Breast epithelium (tissue), 4 donors: ENCODE measurements at regions not wholly inside any gene's neighbourhood (a gene's known extent, or its start where the extent isn't known, plus 50 kb on each side); places are given as distances from the start of the nearest gene placed in this dataset.

Experiments
- DNase-seq, 2 donors: peaks; one replicate each; pipeline ENCODE4 v3.0.0-alpha.2; 2019; ENCODE audit warnings: low spot score in 2 of 2
- H3K27ac ChIP-seq, 2 donors: fragments of 200-600 bp; sonication (generic) in 1 of 2; one replicate each; pipeline ENCODE4 v1.5.1; 2016 to 2019; ENCODE audit warnings: mild to moderate bottlenecking in 1 of 2
- H3K27me3 ChIP-seq, 2 donors: fragments of 200-600 bp; sonication (generic) in 1 of 2; one replicate each; pipeline versions ENCODE4 v1.5.1 to v1.6.0; 2017 to 2019; ENCODE audit warnings: control low read depth in 1 of 2, mild to moderate bottlenecking in 1 of 2
- H3K36me3 ChIP-seq: fragments of 200-600 bp; one replicate; pipeline ENCODE4 v1.5.1; 2019
- H3K4me1 ChIP-seq, 2 donors: fragments of 200-600 bp; sonication (generic); one replicate each; pipeline ENCODE4 v1.5.1; 2016 to 2019; ENCODE audit warnings: control low read depth in 1 of 2
- H3K4me3 ChIP-seq, 3 donors: fragments of 200-600 bp; sonication (generic); 1 replicate in 2 of 3; 2 replicates in 1 of 3; pipeline ENCODE4 v1.5.1; 2016 to 2019; ENCODE audit warnings: mild to moderate bottlenecking in 3 of 3, moderate library complexity in 2 of 3
- H3K9me3 ChIP-seq, 2 donors: fragments of 200-600 bp; sonication (generic) in 1 of 2; one replicate each; pipeline ENCODE4 v1.5.1; 2016 to 2019; ENCODE audit warnings: control low read depth in 1 of 2
- CTCF ChIP-seq, 3 donors: fragments of 450-650 bp; IDR thresholded peaks; one replicate each; pipeline ENCODE4 v1.5.1; 2016 to 2017; ENCODE audit warnings: antibody characterized with exemption in 3 of 3, mild to moderate bottlenecking in 3 of 3, moderate library complexity in 3 of 3
- POLR2A ChIP-seq: fragments of 450-650 bp; IDR thresholded peaks from one replicate; pipeline ENCODE4 v1.6.1; 2016; ENCODE audit warnings: antibody characterized with exemption, mild to moderate bottlenecking, moderate library complexity
- POLR2AphosphoS5 ChIP-seq, 3 donors: sonication (generic); formaldehyde crosslinking; IDR thresholded peaks; one replicate each; pipeline ENCODE4 v1.6.1; 2017; ENCODE audit warnings: antibody characterized with exemption in 3 of 3
- intact Hi-C: fragments of 100-400 bp; cut with DNase I; formaldehyde crosslinking; loops from one replicate; pipeline ENCODE4 v1.15.1; 2023; ENCODE audit warnings: low total_unique reads

GRCh38 chr11:123258877-123259276, 63.8 kb upstream of the CLMP start:
- DNase-seq, result no peak
- no peaks in the 10 kb centered on the region for H3K4me1 ChIP-seq
- no peaks in the 10 kb centered on the region for H3K9me3 ChIP-seq
- TF ChIP-seq POLR2A, result no peak
- TF ChIP-seq POLR2AphosphoS5 (IDR thresholded peaks at IDR 0.05), result no peak
- TF ChIP-seq CTCF (IDR thresholded peaks at IDR 0.05), result no peak
- no peak overlapping the region for H3K27ac ChIP-seq
- intact Hi-C loops, result no loop called here
- H3K27me3 ChIP-seq, result no peaks in the 10 kb centered on the region
- no peaks in the 10 kb centered on the region for H3K36me3 ChIP-seq
- H3K4me3 ChIP-seq, result no peak overlapping the region

- no peak for DNase-seq
- Histone ChIP-seq H3K27ac (no peak overlapping the region), H3K36me3 (no peaks in the 10 kb centered on the region), H3K4me3 (no peak overlapping the region), H3K9me3 (no peaks in the 10 kb centered on the region), H3K27me3 (no peaks in the 10 kb centered on the region), H3K4me1 (no peaks in the 10 kb centered on the region)
- intact Hi-C loops, result no loop called here
- TF ChIP-seq CTCF (IDR thresholded peaks at IDR 0.05) (no peak), POLR2AphosphoS5 (IDR thresholded peaks at IDR 0.05) (no peak), POLR2A (no peak)
Measured at GRCh38 chr11:123257370-123257769, 62.3 kb upstream of the CLMP start.

- Histone ChIP-seq H3K9me3 (no peaks in the 10 kb centered on the region), H3K27ac (no peak overlapping the region), H3K4me1 (no peaks in the 10 kb centered on the region), H3K4me3 (no peak overlapping the region), H3K36me3 (no peaks in the 10 kb centered on the region), H3K27me3 (no peaks in the 10 kb centered on the region)
- no peak for TF ChIP-seq CTCF (IDR thresholded peaks at IDR 0.05)
- no peak for TF ChIP-seq POLR2A
- no peak for TF ChIP-seq POLR2AphosphoS5 (IDR thresholded peaks at IDR 0.05)
- intact Hi-C loops, result no loop called here
- no peak for DNase-seq
Measured at GRCh38 chr11:123255909-123256308, 60.9 kb upstream of the CLMP start.

- no peaks in the 10 kb centered on the region for H3K9me3 ChIP-seq
- no peaks in the 10 kb centered on the region for H3K27me3 ChIP-seq
- DNase-seq, result no peak
- no peak overlapping the region for H3K4me3 ChIP-seq
- no peaks in the 10 kb centered on the region for H3K36me3 ChIP-seq
- no peaks in the 10 kb centered on the region for H3K4me1 ChIP-seq
- TF ChIP-seq POLR2A (no peak), POLR2AphosphoS5 (IDR thresholded peaks at IDR 0.05) (no peak), CTCF (IDR thresholded peaks at IDR 0.05) (no peak)
- intact Hi-C loops, result no loop called here
- no peak overlapping the region for H3K27ac ChIP-seq
Measured at GRCh38 chr11:123254357-123254756, 59.3 kb upstream of the CLMP start.

DNA sequence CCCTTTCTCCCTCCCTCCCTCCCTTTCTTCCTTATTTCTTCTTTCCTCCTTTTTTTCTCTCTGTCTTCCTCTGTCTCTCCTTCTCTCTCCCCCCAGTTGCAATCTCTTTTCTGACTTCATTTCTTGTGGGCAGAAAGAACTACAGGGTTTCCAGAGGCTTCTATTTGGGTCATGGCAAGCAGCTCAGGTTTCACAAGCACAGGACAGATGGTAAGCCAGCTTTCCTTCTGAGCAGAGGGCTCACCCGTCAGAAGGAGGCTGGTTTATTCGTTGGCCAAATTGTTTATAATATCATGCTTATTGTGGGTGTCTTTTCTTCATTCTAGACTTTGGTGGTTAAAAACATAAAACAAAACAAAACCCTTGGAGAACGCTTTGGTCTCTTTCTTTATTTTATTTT, 58.9 kb upstream of the CLMP start:
- intact Hi-C loops, result no loop called here
- Histone ChIP-seq H3K4me1 (no peaks in the 10 kb centered on the region), H3K4me3 (no peak overlapping the region), H3K36me3 (no peaks in the 10 kb centered on the region), H3K9me3 (no peaks in the 10 kb centered on the region), H3K27ac (no peak overlapping the region), H3K27me3 (no peaks in the 10 kb centered on the region)
- no peak for DNase-seq
- TF ChIP-seq POLR2A (no peak), POLR2AphosphoS5 (IDR thresholded peaks at IDR 0.05) (no peak), CTCF (IDR thresholded peaks at IDR 0.05) (no peak)
